ENCODE measurements at regions not wholly inside any gene's neighbourhood (a gene's known extent, or its start where the extent isn't known, plus 50 kb on each side); places are given as distances from the start of the nearest gene placed in this dataset.
A peak's percentile ranks its signal among the peaks of the same experiment; 100 is the strongest.

DNA sequence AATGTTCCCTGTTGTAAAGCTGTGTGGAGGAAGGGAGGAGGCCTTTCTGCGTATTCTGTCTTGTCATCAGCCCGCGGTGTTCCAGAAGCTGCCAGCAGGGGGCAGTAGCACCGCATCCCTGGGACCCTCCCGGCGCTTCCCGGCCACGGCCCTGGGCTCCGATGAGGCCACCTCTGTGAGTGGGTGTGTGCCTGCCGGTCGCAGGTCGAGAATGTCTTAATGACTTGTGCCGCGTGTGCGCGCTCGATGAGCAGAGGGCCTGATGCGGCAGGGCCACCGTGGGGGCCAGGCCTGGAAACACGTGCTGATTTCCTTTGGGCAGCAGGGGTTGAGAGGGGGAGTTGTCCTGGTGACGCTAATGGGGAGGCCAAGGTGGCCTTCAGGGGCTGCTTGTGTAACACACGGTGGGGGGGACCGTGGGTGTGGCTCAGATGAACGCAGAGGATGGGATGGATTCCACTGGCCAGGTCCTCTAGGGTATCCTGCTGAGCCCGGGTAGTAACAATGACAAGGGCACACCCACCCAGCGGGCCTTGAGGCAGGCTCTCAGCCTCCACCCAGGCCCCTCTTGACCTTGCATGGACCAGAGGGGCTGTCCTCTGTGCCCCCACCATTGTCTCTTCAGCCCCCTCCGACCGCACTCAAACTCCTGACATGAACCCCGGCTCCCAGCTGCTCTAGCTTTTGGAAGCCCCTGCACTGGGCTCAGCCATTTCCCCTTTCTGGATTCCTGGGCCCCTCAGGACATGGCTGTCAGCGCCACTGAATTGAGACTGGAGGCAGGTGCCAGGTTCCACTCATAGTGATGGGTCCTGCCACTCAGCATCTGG, 135.9 kb upstream of the PODXL start:
- TF ChIP-seq, protein P1, sequence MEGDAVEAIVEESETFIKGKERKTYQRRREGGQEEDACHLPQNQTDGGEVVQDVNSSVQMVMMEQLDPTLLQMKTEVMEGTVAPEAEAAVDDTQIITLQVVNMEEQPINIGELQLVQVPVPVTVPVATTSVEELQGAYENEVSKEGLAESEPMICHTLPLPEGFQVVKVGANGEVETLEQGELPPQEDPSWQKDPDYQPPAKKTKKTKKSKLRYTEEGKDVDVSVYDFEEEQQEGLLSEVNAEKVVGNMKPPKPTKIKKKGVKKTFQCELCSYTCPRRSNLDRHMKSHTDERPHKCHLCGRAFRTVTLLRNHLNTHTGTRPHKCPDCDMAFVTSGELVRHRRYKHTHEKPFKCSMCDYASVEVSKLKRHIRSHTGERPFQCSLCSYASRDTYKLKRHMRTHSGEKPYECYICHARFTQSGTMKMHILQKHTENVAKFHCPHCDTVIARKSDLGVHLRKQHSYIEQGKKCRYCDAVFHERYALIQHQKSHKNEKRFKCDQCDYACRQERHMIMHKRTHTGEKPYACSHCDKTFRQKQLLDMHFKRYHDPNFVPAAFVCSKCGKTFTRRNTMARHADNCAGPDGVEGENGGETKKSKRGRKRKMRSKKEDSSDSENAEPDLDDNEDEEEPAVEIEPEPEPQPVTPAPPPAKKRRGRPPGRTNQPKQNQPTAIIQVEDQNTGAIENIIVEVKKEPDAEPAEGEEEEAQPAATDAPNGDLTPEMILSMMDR (IDR thresholded peaks at IDR 0.05 in 2 of 3, conservative IDR thresholded peaks at IDR 0.05 in 1 of 3; ENCODE audit: insufficient read depth in 2 of 3, low read depth in 1 of 3, low read length in 3 of 3) = peak; percentile 92 to 99 (median 95)
- TF ChIP-seq, protein P2, sequence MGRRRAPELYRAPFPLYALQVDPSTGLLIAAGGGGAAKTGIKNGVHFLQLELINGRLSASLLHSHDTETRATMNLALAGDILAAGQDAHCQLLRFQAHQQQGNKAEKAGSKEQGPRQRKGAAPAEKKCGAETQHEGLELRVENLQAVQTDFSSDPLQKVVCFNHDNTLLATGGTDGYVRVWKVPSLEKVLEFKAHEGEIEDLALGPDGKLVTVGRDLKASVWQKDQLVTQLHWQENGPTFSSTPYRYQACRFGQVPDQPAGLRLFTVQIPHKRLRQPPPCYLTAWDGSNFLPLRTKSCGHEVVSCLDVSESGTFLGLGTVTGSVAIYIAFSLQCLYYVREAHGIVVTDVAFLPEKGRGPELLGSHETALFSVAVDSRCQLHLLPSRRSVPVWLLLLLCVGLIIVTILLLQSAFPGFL (CRISPR knock-in tag; IDR thresholded peaks at IDR 0.05) = no peak
- no peak for TF ChIP-seq GATA2 (CRISPR knock-in tag; IDR thresholded peaks at IDR 0.05)
- TF ChIP-seq MYC (IDR thresholded peaks at IDR 0.05; ENCODE audit: low read depth, low read length) = no peak
- no peak for TF ChIP-seq MYC (CRISPR knock-in tag; IDR thresholded peaks at IDR 0.05; ENCODE audit: borderline replicate concordance, low read depth)
- no peak for TF ChIP-seq ZMIZ1 (IDR thresholded peaks at IDR 0.05; ENCODE audit: low read depth in 2 of 2, low read length in 2 of 2)
- TF ChIP-seq, protein P3, sequence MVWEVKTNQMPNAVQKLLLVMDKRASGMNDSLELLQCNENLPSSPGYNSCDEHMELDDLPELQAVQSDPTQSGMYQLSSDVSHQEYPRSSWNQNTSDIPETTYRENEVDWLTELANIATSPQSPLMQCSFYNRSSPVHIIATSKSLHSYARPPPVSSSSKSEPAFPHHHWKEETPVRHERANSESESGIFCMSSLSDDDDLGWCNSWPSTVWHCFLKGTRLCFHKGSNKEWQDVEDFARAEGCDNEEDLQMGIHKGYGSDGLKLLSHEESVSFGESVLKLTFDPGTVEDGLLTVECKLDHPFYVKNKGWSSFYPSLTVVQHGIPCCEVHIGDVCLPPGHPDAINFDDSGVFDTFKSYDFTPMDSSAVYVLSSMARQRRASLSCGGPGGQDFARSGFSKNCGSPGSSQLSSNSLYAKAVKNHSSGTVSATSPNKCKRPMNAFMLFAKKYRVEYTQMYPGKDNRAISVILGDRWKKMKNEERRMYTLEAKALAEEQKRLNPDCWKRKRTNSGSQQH (CRISPR knock-in tag; IDR thresholded peaks at IDR 0.05) = no peak
- no peak for TF ChIP-seq RBM22 (IDR thresholded peaks at IDR 0.05; ENCODE audit: low read depth, low read length, poor library complexity, severe bottlenecking)
- TF ChIP-seq ATF3 (IDR thresholded peaks at IDR 0.05) = no peak
- TF ChIP-seq ATF3 (CRISPR knock-in tag; conservative IDR thresholded peaks at IDR 0.05) = no peak
- no peak for TF ChIP-seq ZNF232 (CRISPR knock-in tag; IDR thresholded peaks at IDR 0.05)
- TF ChIP-seq TAF1 (IDR thresholded peaks at IDR 0.05; ENCODE audit: control insufficient read depth, extremely low read depth, insufficient read depth, low read length, severe bottlenecking) = no peak
- no peak for TF ChIP-seq CHD1 (IDR thresholded peaks at IDR 0.05; ENCODE audit: low read length)
- no peak for TF ChIP-seq PRPF4 (IDR thresholded peaks at IDR 0.05; ENCODE audit: insufficient read depth, low read depth, low read length, poor library complexity, severe bottlenecking)
- TF ChIP-seq ZNF780A (CRISPR knock-in tag; IDR thresholded peaks at IDR 0.05) = no peak
